Chondrocyte (in vitro differentiated cells): ENCODE measurements at regions not wholly inside any gene's neighbourhood (a gene's known extent, or its start where the extent isn't known, plus 50 kb on each side); places are given as distances from the start of the nearest gene placed in this dataset.

Source experiments
- DNase-seq: peaks from one replicate; pipeline ENCODE4 v3.0.0; 2021; ENCODE audit warnings: mixed read lengths, low spot score
- H3K27ac Mint-ChIP-seq: one replicate; pipeline ENCODE4 v1.8.0; 2021; ENCODE audit warnings: mild to moderate bottlenecking, moderate library complexity, mixed read lengths; ENCODE audit not compliant: unreplicated experiment
- H3K27me3 Mint-ChIP-seq: 2 replicates; pipeline ENCODE4 v1.8.0; 2021; ENCODE audit warnings: low read depth, mixed read lengths
- H3K36me3 Mint-ChIP-seq: 2 replicates; pipeline ENCODE4 v1.8.0; 2021; ENCODE audit warnings: low read depth, mixed read lengths
- H3K4me1 Mint-ChIP-seq: 2 replicates; pipeline ENCODE4 v1.8.0; 2021; ENCODE audit warnings: low read depth, mild to moderate bottlenecking, mixed read lengths
- H3K4me3 Mint-ChIP-seq: one replicate; pipeline ENCODE4 v1.8.0; 2021; ENCODE audit warnings: mild to moderate bottlenecking, moderate library complexity, mixed read lengths; ENCODE audit not compliant: unreplicated experiment
- H3K9me3 Mint-ChIP-seq: 2 replicates; pipeline ENCODE4 v1.8.0; 2021; ENCODE audit warnings: low read depth, mixed read lengths
- CTCF ChIP-seq: fragments of 200-600 bp; sonication (generic); IDR thresholded peaks from 2 replicates; pipeline ENCODE4 v1.5.0; 2021; ENCODE audit warnings: antibody characterized with exemption, mild to moderate bottlenecking, moderate library complexity

DNA sequence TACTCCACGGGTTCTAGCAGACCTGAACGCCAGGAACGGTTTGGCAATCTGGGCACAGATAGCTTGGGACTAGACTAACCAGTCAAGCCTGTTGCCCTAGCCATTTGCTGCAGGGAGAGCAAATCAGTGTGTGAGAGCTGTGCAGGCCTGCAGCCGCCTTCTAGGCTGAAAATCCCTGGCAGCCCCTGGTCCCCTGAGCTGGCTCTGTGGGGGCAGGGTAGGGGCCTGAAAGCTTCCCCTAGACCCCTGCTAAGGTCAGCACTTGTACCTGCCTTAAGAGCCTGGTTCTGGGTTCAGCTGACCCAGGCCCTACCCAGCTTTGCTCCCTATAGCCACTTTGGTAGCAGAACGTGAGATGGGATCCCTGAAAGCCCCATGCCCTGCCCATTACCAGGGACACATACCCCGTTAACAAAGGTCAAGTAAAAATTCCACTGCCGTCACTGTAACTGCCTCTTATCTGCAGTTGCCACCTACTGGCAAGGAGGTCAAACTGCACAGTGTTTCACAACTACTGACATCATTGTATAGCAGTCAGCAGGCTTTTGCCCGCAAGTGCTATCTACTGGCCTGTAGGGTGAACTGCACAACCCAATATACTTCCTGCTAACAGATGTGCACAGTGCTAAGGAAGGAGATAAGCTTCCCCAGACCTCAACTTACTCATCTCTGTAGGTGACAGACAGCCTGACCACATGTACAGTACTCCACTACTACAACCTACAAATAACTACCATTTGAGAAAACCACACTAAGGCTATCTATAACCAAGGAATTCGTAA lies 95.1 kb upstream of the OLIG3 start:
- H3K36me3 Mint-ChIP-seq, result peaks cover 3% of the 10 kb centered on the region
- no peak overlapping the region for H3K27ac Mint-ChIP-seq
- H3K9me3 Mint-ChIP-seq, result peaks cover 41% of the 10 kb centered on the region
- H3K4me3 Mint-ChIP-seq, result no peak overlapping the region
- peaks cover 9% of the 10 kb centered on the region for H3K27me3 Mint-ChIP-seq
- TF ChIP-seq CTCF, result peak; percentile 44
- DNase-seq, result no peak
- H3K4me1 Mint-ChIP-seq, result no peaks in the 10 kb centered on the region

DNA sequence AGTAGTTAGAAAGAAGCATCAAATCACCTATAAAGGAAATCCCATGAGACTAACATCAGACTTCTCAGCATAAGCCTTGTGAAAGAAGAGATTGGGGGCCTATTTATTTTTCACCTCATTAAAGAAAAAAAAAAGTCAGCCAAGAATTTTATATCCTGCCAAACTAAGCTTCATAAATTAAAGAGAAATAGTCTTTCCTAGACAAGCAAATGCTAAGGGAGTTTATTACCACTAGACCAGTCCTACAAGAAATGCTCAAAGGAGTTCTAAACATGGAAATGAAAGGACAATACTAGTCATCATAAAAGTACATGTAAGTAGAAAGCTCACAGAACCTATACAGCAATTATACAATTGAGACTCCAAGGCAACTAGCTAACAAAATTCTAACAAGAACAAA lies 96.5 kb upstream of the OLIG3 start:
- H3K9me3 Mint-ChIP-seq, result peaks cover 46% of the 10 kb centered on the region
- H3K27me3 Mint-ChIP-seq, result peaks cover 12% of the 10 kb centered on the region
- TF ChIP-seq CTCF, result no peak
- H3K4me1 Mint-ChIP-seq, result no peaks in the 10 kb centered on the region
- peaks cover 3% of the 10 kb centered on the region for H3K36me3 Mint-ChIP-seq
- DNase-seq, result no peak
- no peak overlapping the region for H3K4me3 Mint-ChIP-seq
- H3K27ac Mint-ChIP-seq, result no peak overlapping the region

DNA sequence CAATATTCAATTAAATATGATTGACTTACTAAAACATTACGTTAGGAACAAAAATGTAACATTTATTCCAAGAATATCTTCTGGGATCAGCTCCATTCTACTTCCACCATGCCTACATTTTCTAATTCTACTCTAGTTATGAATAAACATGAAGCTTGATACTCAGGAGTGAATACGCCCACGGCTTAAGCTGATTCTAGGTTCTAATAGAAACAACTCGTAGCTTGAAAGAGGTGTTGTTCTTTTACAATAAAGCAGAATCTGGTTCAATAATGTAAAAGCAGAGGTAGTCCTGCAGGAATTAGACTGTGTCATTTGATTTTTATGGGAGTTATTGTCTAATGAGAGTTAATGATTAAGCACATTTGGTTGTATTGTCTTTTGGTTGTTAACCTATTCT lies 107.3 kb upstream of the OLIG3 start:
- DNase-seq, result no peak
- no peak overlapping the region for H3K27ac Mint-ChIP-seq
- TF ChIP-seq CTCF, result no peak
- peaks cover 36% of the 10 kb centered on the region for H3K27me3 Mint-ChIP-seq
- H3K4me3 Mint-ChIP-seq, result no peak overlapping the region
- no peaks in the 10 kb centered on the region for H3K9me3 Mint-ChIP-seq
- no peaks in the 10 kb centered on the region for H3K4me1 Mint-ChIP-seq
- H3K36me3 Mint-ChIP-seq, result no peaks in the 10 kb centered on the region

- Mint-ChIP-seq H3K27me3 (peaks cover 37% of the 10 kb centered on the region), H3K4me3 (no peak overlapping the region), H3K36me3 (no peaks in the 10 kb centered on the region), H3K9me3 (no peaks in the 10 kb centered on the region), H3K4me1 (no peaks in the 10 kb centered on the region), H3K27ac (no peak overlapping the region)
- DNase-seq, result no peak
- no peak for TF ChIP-seq CTCF
Measured at GRCh38 chr6:137602313-137603197, 108.4 kb upstream of the OLIG3 start.

GRCh38 chr6:137610702-137611101 lies 116.5 kb upstream of the OLIG3 start:
- Mint-ChIP-seq H3K4me3 (no peak overlapping the region), H3K27me3 (peaks cover 25% of the 10 kb centered on the region), H3K4me1 (no peaks in the 10 kb centered on the region), H3K9me3 (peaks cover 7% of the 10 kb centered on the region), H3K27ac (no peak overlapping the region), H3K36me3 (no peaks in the 10 kb centered on the region)
- no peak for DNase-seq
- TF ChIP-seq CTCF, result no peak
